T-helper 22 cell (primary cell): ENCODE measurements at regions not wholly inside any gene's neighbourhood (a gene's known extent, or its start where the extent isn't known, plus 50 kb on each side); places are given as distances from the start of the nearest gene placed in this dataset.
"Not testable (repeated sequence)": the region's sequence is repeated elsewhere in the genome, so short reads cannot be mapped to it uniquely, and the experiment has no call there.

Experiments
- DNase-seq: peaks from one replicate; pipeline ENCODE4 v3.0.0-alpha.2; 2020; ENCODE audit warnings: low read depth

DNA sequence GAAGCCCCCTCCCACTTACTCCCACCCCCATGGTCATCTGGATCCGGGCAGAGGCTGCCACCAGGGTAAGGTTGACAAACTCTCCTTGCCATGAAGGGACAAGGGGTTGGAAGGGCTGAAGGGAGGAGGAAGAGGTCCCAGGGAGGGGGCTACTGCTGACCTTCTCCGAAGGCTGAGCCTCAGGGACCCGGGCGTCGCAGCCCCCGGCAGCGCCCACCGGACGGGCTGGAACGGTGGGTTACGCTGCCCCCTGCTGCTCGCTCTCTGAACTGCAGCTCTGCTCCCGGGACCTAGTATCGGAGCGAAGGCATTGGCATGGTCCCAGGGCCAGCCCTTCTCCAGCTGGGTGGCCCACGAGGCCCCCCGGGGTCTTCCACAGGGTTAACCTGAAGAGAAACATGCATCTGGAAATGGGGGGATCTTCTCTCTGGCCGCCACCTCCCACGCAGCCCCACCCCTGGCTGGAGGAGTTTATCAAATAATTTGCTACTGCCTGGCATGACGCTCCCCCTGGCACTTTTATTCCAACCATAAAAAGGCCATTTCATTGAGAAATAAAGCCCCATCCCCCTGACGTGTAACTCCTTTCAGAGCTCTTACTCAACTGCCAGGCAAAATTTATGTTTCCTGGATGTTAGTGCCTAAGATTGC, 70.4 kb upstream of the TARDBP start:
- DNase-seq: peak; percentile 10

GRCh38 chr1:10942542-10942912, 69.9 kb upstream of the TARDBP start:
- DNase-seq: no peak

GRCh38 chr1:10943041-10943440, 69.4 kb upstream of the TARDBP start:
- DNase-seq: no peak

GRCh38 chr1:10943991-10944730, 68.3 kb upstream of the TARDBP start:
- no peak for DNase-seq

DNA sequence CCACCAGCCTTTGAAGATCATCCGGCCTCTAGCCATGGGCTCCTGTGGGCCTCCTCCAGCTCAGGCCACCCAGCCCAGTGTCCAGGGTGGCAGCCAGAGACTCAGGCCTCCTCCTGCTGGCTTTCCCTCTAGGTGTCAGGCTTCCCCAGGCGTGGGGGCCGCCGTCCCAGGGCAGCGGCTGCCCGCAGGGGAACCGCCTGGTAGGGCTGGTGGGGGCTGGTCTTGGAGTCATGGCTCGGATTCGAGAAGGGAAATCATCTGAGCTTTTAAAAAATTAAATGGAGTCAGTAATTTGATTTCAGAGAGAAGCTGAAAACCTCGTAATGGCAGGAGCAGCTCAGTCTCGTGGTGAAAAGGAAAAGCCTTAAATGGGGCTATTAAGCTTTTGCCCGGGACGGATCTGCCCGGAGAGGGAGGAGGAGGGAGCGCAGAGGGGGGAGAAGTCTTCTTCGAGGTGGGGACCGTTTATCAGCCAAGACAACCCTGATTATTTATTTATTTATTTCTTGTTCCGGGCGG, 66.4 kb upstream of the TARDBP start:
- DNase-seq: no peak

DNA sequence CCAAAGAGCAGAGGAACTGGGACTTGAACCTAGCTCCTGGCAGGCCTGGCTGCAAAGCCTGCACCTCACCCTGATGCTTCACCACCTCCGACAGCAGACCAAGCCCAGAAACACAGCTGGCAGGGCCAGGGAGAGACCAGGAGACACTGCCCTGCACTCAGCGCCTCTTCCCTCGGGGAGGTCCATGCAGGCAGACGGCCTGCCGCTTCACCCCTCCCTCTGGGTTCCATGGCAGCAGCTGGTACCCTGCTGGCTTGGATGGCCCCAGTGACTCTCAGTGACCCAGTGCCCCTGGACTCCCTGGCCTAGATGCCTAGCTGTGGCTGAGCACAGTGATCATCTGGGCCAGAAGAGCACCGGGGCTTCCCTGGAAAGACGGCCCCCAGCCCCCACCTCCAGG, 65.3 kb upstream of the TARDBP start:
- no peak for DNase-seq

- DNase-seq: no peak
These were observed 64.6 kb upstream of the TARDBP start for GRCh38 chr1:10947691-10948462.

DNA sequence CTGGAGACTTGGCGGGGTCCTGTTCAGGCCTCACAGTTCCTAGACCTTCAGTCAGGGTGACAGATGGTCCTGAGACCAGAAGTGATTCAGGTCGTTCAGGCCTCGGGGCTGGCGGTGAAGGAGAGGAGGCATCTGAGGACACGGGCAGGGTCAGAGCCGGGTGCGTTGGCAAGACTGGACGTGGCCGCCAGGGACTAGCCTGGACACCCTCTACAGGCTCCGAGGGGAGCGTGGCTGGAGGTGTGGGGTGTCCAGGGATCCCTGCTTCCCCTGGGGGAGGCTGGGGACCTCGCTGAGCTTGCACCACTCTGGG, 64.0 kb upstream of the TARDBP start:
- no peak for DNase-seq

- no peak for DNase-seq
These were observed 61.9 kb upstream of the TARDBP start for GRCh38 chr1:10950316-10951172.

DNA sequence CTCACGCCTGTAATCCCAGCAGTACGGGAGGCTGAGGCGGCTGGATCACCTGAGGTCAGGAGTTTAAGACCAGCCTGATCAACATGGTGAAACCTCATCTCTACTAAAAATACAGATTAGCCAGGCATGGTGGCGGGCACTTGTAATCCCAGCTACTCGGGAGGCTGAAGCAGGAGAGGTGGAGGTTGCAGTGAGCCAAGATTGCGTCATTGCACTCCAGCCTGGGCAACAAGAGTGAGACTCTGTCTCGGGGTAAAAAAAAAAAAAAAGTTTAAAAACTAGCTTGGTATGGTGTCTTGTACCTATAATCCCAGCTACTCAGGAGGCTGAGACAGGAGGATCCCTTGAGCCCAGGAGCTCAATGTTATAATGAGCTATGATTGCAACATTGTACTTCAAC, 61.2 kb upstream of the TARDBP start:
- not testable (repeated sequence) for DNase-seq

DNA sequence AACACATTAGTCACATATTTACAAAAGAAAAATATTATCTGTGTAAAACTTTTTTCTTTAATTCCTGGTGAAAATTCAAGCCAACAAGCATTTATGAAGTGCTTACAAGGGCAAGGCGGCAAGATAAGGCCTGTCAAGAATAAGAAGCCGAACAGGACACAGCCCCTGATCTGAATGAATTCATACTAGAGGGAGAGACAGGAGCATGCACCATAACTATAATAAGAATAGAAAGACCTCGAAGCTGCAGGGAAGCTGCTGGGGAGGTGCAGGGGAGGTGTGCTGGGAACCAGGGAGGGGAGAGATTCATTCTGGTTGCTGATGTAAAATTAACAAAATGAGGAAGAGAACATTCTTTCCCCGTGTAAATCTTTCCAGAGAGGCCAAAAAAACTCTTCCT, 60.5 kb upstream of the TARDBP start:
- DNase-seq: no peak

DNA sequence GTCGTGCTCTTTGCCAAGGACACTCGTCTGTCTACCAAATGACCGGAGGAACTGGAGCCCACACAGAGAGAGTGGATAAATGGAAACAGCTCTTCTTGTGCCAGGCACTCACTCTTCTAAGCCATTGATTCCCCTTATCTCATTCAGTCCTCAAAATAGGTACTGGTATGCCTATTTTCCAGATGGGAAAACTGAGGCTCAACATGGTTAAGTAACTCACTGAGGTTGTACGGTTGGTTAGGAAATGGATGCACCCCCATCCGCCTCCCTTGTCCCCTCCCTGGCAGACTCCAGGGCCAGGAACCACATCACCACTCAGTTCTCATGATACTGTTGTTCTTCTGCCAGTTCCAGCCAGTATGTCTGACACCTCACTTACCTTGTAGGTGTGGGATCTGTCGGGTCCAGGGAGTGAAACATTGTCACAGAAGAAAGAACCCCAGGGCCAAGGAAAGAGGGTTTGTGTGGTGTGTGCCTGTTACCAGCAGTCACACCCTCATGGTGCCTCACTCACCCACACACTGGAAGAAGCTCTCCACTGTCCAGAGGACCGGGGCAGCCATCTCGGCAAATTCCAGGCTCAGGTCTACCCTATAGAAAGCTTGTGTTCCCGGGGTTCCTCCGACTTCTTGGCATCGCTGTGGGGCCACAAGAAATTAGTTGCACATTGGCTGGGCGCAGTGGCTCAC, 58.8 kb upstream of the TARDBP start:
- no peak for DNase-seq

GRCh38 chr1:10957133-10957532, 55.3 kb upstream of the TARDBP start:
- DNase-seq: no peak

- DNase-seq: no peak
These were observed 53.8 kb upstream of the TARDBP start for GRCh38 chr1:10958614-10959013.

DNA sequence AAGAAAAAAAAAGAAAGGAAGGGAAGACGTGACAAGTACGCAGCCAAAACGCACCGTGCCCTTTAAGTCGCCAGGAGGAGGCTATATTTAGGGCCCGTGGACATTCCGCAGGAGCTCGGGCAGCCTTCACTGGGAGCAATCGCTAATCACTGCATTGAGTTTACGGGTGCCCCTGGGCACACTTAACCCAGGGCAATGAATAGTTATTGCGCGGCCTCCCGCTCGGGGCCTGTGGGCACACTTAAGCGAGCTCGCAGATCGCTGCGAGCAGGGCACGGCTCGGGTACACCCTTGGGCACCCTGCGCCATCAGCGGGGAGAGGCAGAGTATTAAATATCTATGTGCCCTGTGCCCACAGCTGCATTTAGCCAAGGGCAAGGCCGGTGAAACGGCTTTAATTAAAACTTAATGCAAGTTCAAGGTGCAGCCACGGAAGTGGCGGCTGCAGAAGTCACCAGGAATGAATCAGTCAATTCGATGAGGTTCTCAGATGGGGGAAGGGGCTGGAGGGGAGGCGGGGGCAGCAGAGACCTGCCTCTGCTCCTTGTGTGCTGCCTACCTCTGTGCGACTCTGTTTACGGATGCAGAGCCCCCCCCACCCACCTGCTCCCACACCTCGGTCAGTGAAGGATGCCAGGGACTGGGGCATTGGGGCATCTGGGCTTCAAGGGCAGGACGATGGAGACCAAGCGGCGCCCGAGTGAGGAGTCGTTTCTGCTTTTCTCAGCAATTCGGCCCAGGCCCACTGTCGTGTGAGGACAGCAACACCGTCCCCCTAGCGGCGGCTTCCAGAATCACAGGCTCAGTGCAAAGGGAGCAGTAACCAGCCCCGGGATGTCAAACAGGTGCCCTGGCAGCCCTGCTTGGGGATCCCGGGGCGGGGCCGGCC, 51.8 kb upstream of the TARDBP start:
- peak; percentile 40 for DNase-seq

DNA sequence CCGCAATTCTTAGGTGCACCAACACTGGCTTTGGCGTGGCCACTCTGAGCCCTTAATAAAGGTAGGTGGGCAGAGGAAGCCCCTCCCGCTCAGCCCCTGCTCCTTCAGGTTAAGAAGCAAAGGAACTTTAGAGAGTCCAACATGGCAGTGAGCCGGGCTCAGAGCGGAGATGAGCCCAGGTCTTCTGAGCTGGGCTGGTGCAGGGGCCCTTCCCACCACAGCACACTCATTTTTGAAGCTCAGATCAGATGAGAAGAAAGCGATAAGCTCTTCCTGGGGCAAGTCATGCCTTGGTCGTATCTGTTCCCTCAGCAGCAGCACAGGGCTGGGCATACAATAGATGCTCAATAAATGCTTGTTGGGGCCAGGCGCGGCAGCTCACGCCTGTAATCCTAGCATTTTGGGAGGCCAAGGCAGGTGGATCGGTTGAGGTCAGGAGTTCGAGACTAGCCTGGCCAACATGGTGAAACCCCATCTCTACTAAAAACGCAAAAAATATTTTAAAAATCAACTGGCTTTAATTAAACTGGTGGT, 51.1 kb upstream of the TARDBP start:
- no peak for DNase-seq

- DNase-seq: no peak
These were observed 50.0 kb upstream of the TARDBP start for GRCh38 chr1:10962483-10962882.
